Skeletal muscle tissue (tissue), 3 donors: ENCODE measurements at regions not wholly inside any gene's neighbourhood (a gene's known extent, or its start where the extent isn't known, plus 50 kb on each side); places are given as distances from the start of the nearest gene placed in this dataset.
"Not testable (repeated sequence)": the region's sequence is repeated elsewhere in the genome, so short reads cannot be mapped to it uniquely, and the experiment has no call there.

Experiments
- H3K27ac ChIP-seq: one replicate; pipeline ENCODE4 v1.7.0; 2013; ENCODE audit warnings: mild to moderate bottlenecking, low read depth, low read length, inconsistent platforms
- H3K27me3 ChIP-seq, 3 donors: one replicate each; pipeline ENCODE4 v1.7.0; 2013; ENCODE audit warnings: low read length in 3 of 3; ENCODE audit not compliant: control insufficient read depth in 3 of 3, insufficient read depth in 3 of 3
- H3K36me3 ChIP-seq, 3 donors: one replicate each; pipeline ENCODE4 v1.7.0; 2013; ENCODE audit warnings: low read length in 3 of 3; ENCODE audit not compliant: control insufficient read depth in 3 of 3, insufficient read depth in 3 of 3
- H3K4me1 ChIP-seq, 3 donors: one replicate each; pipeline ENCODE4 v1.7.0; 2013; ENCODE audit warnings: low read length in 3 of 3, mild to moderate bottlenecking in 3 of 3; ENCODE audit not compliant: control insufficient read depth in 3 of 3, insufficient read depth in 3 of 3
- H3K4me3 ChIP-seq, 3 donors: one replicate each; pipeline ENCODE4 v1.7.0; 2013; ENCODE audit warnings: low read length in 3 of 3
- H3K9ac ChIP-seq, 3 donors: one replicate each; pipeline ENCODE4 v1.7.0; 2013; ENCODE audit warnings: low read length in 3 of 3, mild to moderate bottlenecking in 3 of 3, moderate library complexity in 2 of 3, low read depth in 1 of 3
- H3K9me3 ChIP-seq, 3 donors: one replicate each; pipeline ENCODE4 v1.7.0; 2013; ENCODE audit warnings: low read length in 3 of 3; ENCODE audit not compliant: control insufficient read depth in 3 of 3
- donor health status: Osteomylitis.

DNA sequence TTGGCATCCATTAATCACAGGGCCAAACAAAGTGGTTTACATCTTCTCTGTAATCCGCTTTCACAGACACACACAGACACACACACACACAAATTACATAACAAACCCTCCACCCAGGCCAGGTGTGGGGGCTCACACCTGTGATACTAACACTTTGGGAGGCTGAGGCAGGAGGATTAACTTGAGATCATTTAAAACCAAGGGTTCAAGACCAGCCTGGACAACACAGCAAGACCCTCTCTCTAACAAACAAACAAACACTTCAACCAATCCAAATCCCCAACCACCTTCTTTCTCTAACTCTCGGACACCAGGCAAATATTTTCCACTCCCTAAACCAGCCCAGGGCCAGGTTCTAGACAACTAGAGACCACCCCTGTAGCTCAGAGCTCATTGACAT lies 79.5 kb upstream of the XPO1 start:
- H3K27ac ChIP-seq, result no peak overlapping the region
- H3K9me3 ChIP-seq, result no peaks in the 10 kb centered on the region
- no peaks in the 10 kb centered on the region for H3K4me1 ChIP-seq
- H3K9ac ChIP-seq, result no peak overlapping the region
- H3K36me3 ChIP-seq, result no peaks in the 10 kb centered on the region
- H3K27me3 ChIP-seq, result no peaks in the 10 kb centered on the region
- no peak overlapping the region for H3K4me3 ChIP-seq

GRCh38 chr2:61605245-61605644 lies 67.1 kb upstream of the XPO1 start:
- Histone ChIP-seq H3K27ac (no peak overlapping the region), H3K9ac (no peak overlapping the region), H3K36me3 (no peaks in the 10 kb centered on the region), H3K27me3 (no peaks in the 10 kb centered on the region), H3K9me3 (no peaks in the 10 kb centered on the region), H3K4me3 (no peak overlapping the region), H3K4me1 (no peaks in the 10 kb centered on the region)

DNA sequence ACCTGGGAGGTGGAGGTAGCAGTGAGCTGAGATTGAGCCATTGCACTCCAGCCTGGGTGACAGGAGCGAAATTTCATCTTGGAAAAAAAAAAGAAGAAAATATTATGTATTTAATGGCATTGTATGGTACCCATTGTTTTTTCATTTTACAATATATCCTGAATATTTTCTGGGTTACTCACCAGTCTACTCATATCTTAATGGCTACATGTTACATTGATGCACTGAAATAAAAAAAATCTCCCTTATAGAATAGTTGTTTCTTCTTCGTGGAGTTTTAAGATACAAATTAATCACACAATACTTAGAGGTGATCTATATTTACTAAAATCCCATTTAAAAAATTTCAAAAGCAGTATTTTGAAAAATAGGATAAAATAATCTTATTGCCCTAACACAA lies 66.3 kb upstream of the XPO1 start:
- Histone ChIP-seq H3K9me3 (no peaks in the 10 kb centered on the region), H3K4me1 (no peaks in the 10 kb centered on the region), H3K9ac (no peak overlapping the region), H3K36me3 (no peaks in the 10 kb centered on the region), H3K27ac (no peak overlapping the region), H3K27me3 (no peaks in the 10 kb centered on the region), H3K4me3 (no peak overlapping the region)

DNA sequence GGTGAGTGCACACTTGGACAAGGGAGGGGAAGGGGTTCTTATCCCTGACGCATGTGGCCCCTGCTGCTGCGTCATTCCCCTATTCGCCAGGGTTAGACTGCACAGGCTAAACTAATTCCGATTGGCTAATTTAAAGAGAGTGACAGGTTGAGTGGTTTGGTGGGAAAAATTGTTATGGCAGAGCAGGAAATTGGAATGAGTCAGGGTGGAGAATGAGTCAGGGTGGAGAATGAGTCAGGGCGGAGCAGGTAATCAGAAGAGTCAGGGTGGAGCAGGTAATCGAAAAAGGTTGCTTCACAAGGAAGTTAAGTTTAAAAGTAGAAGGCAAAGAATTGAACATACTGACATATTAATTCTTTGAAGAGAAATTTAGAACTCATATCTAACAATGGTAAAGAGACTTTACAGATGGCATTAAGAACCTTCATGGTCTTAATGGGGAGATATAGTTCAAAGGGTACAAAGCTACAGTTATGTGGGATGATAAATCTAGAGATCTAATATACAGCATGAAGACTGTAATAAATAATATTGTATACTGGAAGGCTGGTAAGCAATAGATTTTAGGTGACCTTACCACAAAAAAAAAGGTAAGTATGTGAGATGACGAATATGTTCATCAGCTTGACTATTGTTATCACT lies 60.5 kb upstream of the XPO1 start:
- not testable (repeated sequence) for H3K4me1 ChIP-seq, H3K9me3 ChIP-seq, H3K27ac ChIP-seq, H3K9ac ChIP-seq, H3K4me3 ChIP-seq, H3K27me3 ChIP-seq, H3K36me3 ChIP-seq

DNA sequence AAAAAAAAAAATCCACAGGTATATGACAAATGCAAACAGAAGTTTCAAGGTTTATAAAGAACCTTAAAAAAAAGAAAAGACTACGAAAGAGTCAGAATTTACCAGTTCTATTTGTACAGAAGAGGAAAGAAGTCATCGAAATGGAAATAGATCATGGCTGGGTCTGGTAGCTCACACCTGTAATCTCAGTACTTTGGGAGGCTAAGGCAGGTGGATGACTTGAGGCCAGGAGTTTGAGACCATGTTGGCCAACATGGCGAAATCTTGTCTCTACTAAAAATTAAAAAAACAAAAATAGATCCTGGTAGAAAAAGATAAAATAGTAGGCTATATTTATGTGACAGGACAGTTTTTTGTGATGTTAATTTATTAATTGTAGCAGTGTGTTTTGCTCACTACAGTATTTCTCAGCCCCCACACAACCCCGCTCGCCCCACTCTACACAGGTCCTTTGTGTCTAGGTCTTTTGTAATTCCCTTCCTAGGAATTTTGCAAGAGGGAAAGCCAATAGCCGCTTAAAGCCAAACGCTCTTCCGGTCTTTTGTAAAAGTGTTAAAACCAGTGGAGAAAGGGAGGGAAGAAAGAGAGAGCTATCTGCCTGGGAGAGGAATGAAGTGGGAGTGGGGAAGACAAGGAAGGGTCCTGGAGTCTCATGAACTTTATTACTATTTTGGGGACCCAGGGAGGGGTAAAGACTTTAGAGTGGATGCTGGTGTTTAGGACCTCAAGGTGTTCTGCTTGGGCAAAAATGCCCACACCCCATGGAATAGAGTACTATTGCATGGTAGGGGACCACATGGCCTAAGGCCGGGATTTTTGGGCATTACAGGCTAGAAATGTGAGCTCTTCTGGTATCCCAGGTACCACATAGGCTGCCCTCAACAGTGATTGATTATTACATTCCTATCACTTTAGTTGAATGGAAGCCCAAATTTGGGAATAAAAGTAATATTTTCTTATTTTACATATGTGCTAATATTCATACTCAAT lies 59.4 kb upstream of the XPO1 start:
- no peak overlapping the region for H3K27ac ChIP-seq
- H3K4me3 ChIP-seq, result no peak overlapping the region
- H3K36me3 ChIP-seq, result no peaks in the 10 kb centered on the region
- H3K9me3 ChIP-seq, result no peaks in the 10 kb centered on the region
- no peaks in the 10 kb centered on the region for H3K27me3 ChIP-seq
- H3K4me1 ChIP-seq, result no peaks in the 10 kb centered on the region
- H3K9ac ChIP-seq, result no peak overlapping the region

DNA sequence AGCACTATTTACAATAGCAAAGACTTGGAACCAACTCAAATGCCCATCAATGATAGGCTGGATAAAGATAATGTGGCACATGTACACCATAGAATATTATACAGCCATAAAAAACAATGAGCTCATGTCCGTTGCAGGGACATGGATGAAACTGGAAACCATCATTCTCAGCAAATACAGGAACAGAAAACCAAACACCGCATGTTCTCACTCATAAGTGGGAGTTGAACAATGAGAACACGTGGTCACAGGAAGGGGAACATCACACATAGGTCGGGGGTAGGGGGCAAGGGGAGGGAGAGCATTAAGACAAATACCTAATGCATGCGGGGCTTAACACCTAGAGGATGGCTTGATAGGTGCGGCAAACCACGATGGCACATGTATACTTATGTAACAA lies 56.0 kb upstream of the XPO1 start:
- H3K9ac ChIP-seq, H3K27me3 ChIP-seq, H3K27ac ChIP-seq, H3K36me3 ChIP-seq, H3K4me3 ChIP-seq, H3K4me1 ChIP-seq, H3K9me3 ChIP-seq: not testable (repeated sequence)

DNA sequence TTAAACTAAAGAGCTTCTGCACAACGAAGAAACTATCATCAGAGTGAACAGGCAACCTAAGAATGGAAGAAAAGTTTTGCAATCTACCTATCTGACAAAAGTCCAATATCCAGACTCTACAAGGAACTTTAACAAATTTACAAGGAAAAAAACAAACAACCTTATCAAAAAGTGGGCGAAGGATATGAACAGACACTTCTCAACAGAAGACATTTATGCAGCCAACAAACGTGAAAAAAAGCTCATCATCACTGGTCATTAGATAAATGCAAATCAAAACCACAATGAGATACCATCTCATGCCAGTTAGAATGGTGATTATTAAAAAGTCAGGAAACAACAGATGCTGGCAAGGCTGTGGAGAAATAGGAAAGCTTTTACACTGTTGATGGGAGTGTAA lies 55.5 kb upstream of the XPO1 start:
- H3K4me1 ChIP-seq, H3K36me3 ChIP-seq, H3K27me3 ChIP-seq, H3K27ac ChIP-seq, H3K9me3 ChIP-seq, H3K9ac ChIP-seq, H3K4me3 ChIP-seq: not testable (repeated sequence)

DNA sequence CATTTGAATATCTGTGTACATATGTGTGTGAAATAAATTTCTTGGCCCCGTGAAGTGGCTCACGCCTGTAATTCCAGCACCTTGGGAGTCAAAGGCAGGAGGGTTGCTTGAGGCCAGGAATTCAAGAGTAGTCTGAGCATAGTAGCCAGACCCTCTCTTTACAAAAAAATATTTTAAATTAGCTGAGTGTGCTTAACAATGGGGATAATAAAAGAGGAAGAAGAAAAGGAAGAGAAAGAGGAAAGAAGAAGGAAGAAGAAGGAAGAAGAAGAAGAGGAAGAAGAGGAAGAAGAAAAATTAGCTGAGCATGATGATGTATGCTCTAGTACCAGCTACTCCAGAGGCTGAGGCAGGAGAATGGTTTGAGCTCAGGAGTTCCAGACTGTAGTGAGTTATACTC lies 52.1 kb upstream of the XPO1 start:
- Histone ChIP-seq H3K27me3 (no peaks in the 10 kb centered on the region), H3K27ac (no peak overlapping the region), H3K9ac (no peak overlapping the region), H3K9me3 (no peaks in the 10 kb centered on the region), H3K4me1 (no peaks in the 10 kb centered on the region), H3K36me3 (no peaks in the 10 kb centered on the region), H3K4me3 (no peak overlapping the region)

GRCh38 chr2:61588566-61588965 lies 50.4 kb upstream of the XPO1 start:
- Histone ChIP-seq H3K9me3 (no peaks in the 10 kb centered on the region), H3K4me3 (no peak overlapping the region), H3K4me1 (no peaks in the 10 kb centered on the region), H3K27me3 (no peaks in the 10 kb centered on the region), H3K27ac (no peak overlapping the region), H3K9ac (no peak overlapping the region), H3K36me3 (no peaks in the 10 kb centered on the region)
